Tibial artery (tissue), 4 donors: ENCODE measurements at regions not wholly inside any gene's neighbourhood (a gene's known extent, or its start where the extent isn't known, plus 50 kb on each side); places are given as distances from the start of the nearest gene placed in this dataset.

Experiments used
- DNase-seq, 2 donors: peaks; one replicate each; pipeline ENCODE4 v3.0.0-alpha.2; 2019
- H3K27ac ChIP-seq, 2 donors: fragments of 200-600 bp; sonication (generic) in 1 of 2; 1 replicate in 1 of 2; 2 replicates in 1 of 2; pipeline ENCODE4 v1.5.1; 2018 to 2019; ENCODE audit warnings: mild to moderate bottlenecking in 1 of 2
- H3K27me3 ChIP-seq, 2 donors: fragments of 200-600 bp; sonication (generic) in 1 of 2; one replicate each; pipeline versions ENCODE4 v1.5.1 to v1.6.0; 2016 to 2019
- H3K36me3 ChIP-seq, 3 donors: fragments of 200-600 bp; sonication (generic) in 2 of 3; one replicate each; pipeline ENCODE4 v1.5.1; 2016 to 2019; ENCODE audit warnings: mild to moderate bottlenecking in 2 of 3
- H3K4me1 ChIP-seq, 4 donors: fragments of 200-600 bp; sonication (generic) in 2 of 4; 1 replicate in 3 of 4; 2 replicates in 1 of 4; pipeline ENCODE4 v1.5.1; 2016 to 2019
- H3K4me3 ChIP-seq, 2 donors: fragments of 200-600 bp; sonication (generic) in 1 of 2; 1 replicate in 1 of 2; 2 replicates in 1 of 2; pipeline ENCODE4 v1.5.1; 2018 to 2019; ENCODE audit warnings: mild to moderate bottlenecking in 2 of 2
- H3K9me3 ChIP-seq, 3 donors: fragments of 200-600 bp; sonication (generic) in 1 of 3; one replicate each; pipeline ENCODE4 v1.5.1; 2016 to 2019
- CTCF ChIP-seq, 2 experiments: fragments of 200-600 bp in 1 of 2; fragments of 450-650 bp in 1 of 2; IDR thresholded peaks; one replicate each; pipeline ENCODE4 v1.5.1; 2017 to 2019; ENCODE audit warnings: antibody characterized with exemption in 2 of 2, mild to moderate bottlenecking in 1 of 2, moderate library complexity in 1 of 2
- intact Hi-C: fragments of 100-400 bp; cut with DNase I; formaldehyde crosslinking; loops from one replicate; pipeline ENCODE4 v1.15.0; 2023; ENCODE audit warnings: low total_unique reads

- Histone ChIP-seq H3K27me3 (no peaks in the 10 kb centered on the region), H3K4me1 (no peaks in the 10 kb centered on the region), H3K9me3 (no peaks in the 10 kb centered on the region), H3K4me3 (no peak overlapping the region), H3K27ac (no peak overlapping the region), H3K36me3 (no peaks in the 10 kb centered on the region)
- no peak for TF ChIP-seq CTCF (IDR thresholded peaks at IDR 0.05)
- DNase-seq: no peak
- intact Hi-C loops: no loop called here
These were observed 691.5 kb downstream of the KCTD8 start for GRCh38 chr4:43757147-43757546.

GRCh38 chr4:43758836-43759235 lies 689.8 kb downstream of the KCTD8 start:
- DNase-seq: no peak
- intact Hi-C loops: no loop called here
- no peaks in the 10 kb centered on the region for H3K36me3 ChIP-seq
- H3K4me1 ChIP-seq: no peaks in the 10 kb centered on the region
- no peaks in the 10 kb centered on the region for H3K27me3 ChIP-seq
- TF ChIP-seq CTCF (IDR thresholded peaks at IDR 0.05): no peak
- no peak overlapping the region for H3K4me3 ChIP-seq
- H3K9me3 ChIP-seq: no peaks in the 10 kb centered on the region
- H3K27ac ChIP-seq: no peak overlapping the region

DNA sequence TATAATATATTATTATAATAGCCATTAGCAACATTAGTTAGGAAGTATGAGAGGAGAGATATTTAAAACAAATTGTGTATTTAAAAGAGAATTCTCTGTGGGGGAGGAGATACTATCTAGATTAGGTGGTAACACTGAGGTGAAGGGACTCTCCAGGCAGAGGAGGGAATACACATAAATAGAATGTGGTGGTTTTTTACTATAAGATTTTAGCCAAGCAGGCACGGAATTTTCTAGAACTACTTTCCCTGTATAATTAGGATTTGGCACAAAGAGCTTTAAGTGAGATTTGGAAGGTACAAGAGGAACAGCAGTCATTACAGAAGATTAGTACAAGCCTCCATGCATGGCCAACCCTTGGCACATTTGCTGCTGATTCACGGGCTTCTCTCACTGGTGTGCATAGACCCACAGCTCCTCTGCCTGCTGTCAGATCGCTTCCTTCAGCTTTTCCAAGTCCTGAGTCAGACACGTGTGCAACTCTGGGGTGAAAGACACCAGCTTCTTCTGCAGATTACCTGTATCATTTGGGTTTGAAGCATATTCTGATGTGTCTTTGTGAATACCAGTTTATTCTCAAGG lies 685.5 kb downstream of the KCTD8 start:
- no peak for DNase-seq
- Histone ChIP-seq H3K27ac (no peak overlapping the region), H3K36me3 (no peaks in the 10 kb centered on the region), H3K9me3 (no peaks in the 10 kb centered on the region), H3K4me1 (no peaks in the 10 kb centered on the region), H3K4me3 (no peak overlapping the region), H3K27me3 (no peaks in the 10 kb centered on the region)
- intact Hi-C loops: no loop called here
- TF ChIP-seq CTCF (IDR thresholded peaks at IDR 0.05): no peak

- H3K4me1 ChIP-seq: no peaks in the 10 kb centered on the region
- intact Hi-C loops: no loop called here
- H3K4me3 ChIP-seq: no peak overlapping the region
- no peaks in the 10 kb centered on the region for H3K36me3 ChIP-seq
- no peaks in the 10 kb centered on the region for H3K9me3 ChIP-seq
- no peak for DNase-seq
- no peaks in the 10 kb centered on the region for H3K27me3 ChIP-seq
- H3K27ac ChIP-seq: no peak overlapping the region
- TF ChIP-seq CTCF (IDR thresholded peaks at IDR 0.05): no peak
These were observed 683.1 kb downstream of the KCTD8 start for GRCh38 chr4:43765514-43765913.

- no peaks in the 10 kb centered on the region for H3K27me3 ChIP-seq
- no peak overlapping the region for H3K4me3 ChIP-seq
- H3K4me1 ChIP-seq: no peaks in the 10 kb centered on the region
- DNase-seq: no peak
- intact Hi-C loops: no loop called here
- H3K9me3 ChIP-seq: no peaks in the 10 kb centered on the region
- TF ChIP-seq CTCF (IDR thresholded peaks at IDR 0.05): no peak
- no peak overlapping the region for H3K27ac ChIP-seq
- H3K36me3 ChIP-seq: no peaks in the 10 kb centered on the region
These were observed 682.0 kb downstream of the KCTD8 start for GRCh38 chr4:43766648-43767047.

GRCh38 chr4:43776371-43776770 lies 672.2 kb downstream of the KCTD8 start:
- no peak overlapping the region for H3K4me3 ChIP-seq
- no peak for DNase-seq
- no peaks in the 10 kb centered on the region for H3K4me1 ChIP-seq
- TF ChIP-seq CTCF (IDR thresholded peaks at IDR 0.05): no peak
- H3K27ac ChIP-seq: no peak overlapping the region
- no peaks in the 10 kb centered on the region for H3K27me3 ChIP-seq
- H3K9me3 ChIP-seq: no peaks in the 10 kb centered on the region
- intact Hi-C loops: no loop called here
- H3K36me3 ChIP-seq: no peaks in the 10 kb centered on the region
